ENCODE measurements at regions not wholly inside any gene's neighbourhood (a gene's known extent, or its start where the extent isn't known, plus 50 kb on each side); places are given as distances from the start of the nearest gene placed in this dataset.

- Histone ChIP-seq H3K27me3 (no peaks in the 10 kb centered on the region), H3K4me1 (peaks cover under 1 to 22% (median 4%) of the 10 kb centered on the region in 9 donors), H3K9me3 (no peaks in the 10 kb centered on the region), H3K4me3 (no peak overlapping the region), H3K36me3 (no peaks in the 10 kb centered on the region), H3K27ac (peak overlapping the region in 8 of 10 donors; percentile 11 to 69 (median 50))
- 55 to 61% methylated on average over 11 of the region's 11 CpGs for WGBS, 2 donors
- TF ChIP-seq CTCF (IDR thresholded peaks at IDR 0.05): peak in 8 of 9 donors; percentile 17 to 69 (median 56)
- DNase-seq: peak in 1 of 2 donors; percentile 57
- intact Hi-C loops (cut with DNase I): loop anchor here in 5 of 10 donors (2.0 to 10.0 kb wide), 6 partner anchors 121 to 336 kb away; no protein-coding TSS in a partner anchor
- peak; percentile 60 to 94 (median 74) for ATAC-seq
Observed at GRCh38 chr13:44243198-44243857, 130.3 kb upstream of the SERP2 start.

- peaks cover 0 to 27% (median 10%) of the 10 kb centered on the region in 9 donors for H3K4me1 ChIP-seq
- 77 to 87% methylated on average over 6 of the region's 6 CpGs for WGBS, 2 donors
- no peak overlapping the region for H3K4me3 ChIP-seq
- DNase-seq (no peak), ATAC-seq (no peak)
- no peaks in the 10 kb centered on the region for H3K36me3 ChIP-seq
- no peak for TF ChIP-seq CTCF (IDR thresholded peaks at IDR 0.05)
- no peaks in the 10 kb centered on the region for H3K27me3 ChIP-seq
- H3K27ac ChIP-seq: peak overlapping the region in 2 of 10 donors; percentile 14 to 61
- intact Hi-C loops (cut with DNase I): loop anchor here in 5 of 10 donors (5.0 to 10.0 kb wide), 5 partner anchors 121 to 337 kb away; no protein-coding TSS in a partner anchor
- H3K9me3 ChIP-seq: no peaks in the 10 kb centered on the region
Observed at GRCh38 chr13:44244288-44244687, 129.3 kb upstream of the SERP2 start.

GRCh38 chr13:44249431-44249836 is 124.2 kb upstream of the SERP2 start:
- Histone ChIP-seq H3K9me3 (no peaks in the 10 kb centered on the region), H3K27ac (peak overlapping the region in 8 of 10 donors; percentile 28 to 76 (median 65)), H3K27me3 (no peaks in the 10 kb centered on the region), H3K4me1 (peaks cover 2 to 42% (median 16%) of the 10 kb centered on the region in 9 donors), H3K36me3 (no peaks in the 10 kb centered on the region), H3K4me3 (no peak overlapping the region)
- TF ChIP-seq CTCF (IDR thresholded peaks at IDR 0.05): no peak
- 30 to 52% methylated on average over 1 of the region's 1 CpG for WGBS, 2 donors
- intact Hi-C loops (cut with DNase I): loop anchor here in 2 of 10 donors (10.0 kb wide), 2 partner anchors 115 to 185 kb away; no protein-coding TSS in a partner anchor
- DNase-seq: peak; percentile 58 to 59
- peak; percentile 60 to 87 (median 64) for ATAC-seq

GRCh38 chr13:44252938-44253337 is 120.7 kb upstream of the SERP2 start:
- H3K27me3 ChIP-seq: no peaks in the 10 kb centered on the region
- TF ChIP-seq CTCF (IDR thresholded peaks at IDR 0.05): no peak
- no peak overlapping the region for H3K4me3 ChIP-seq
- peak in 4 of 8 donors; percentile 19 to 59 (median 36) for ATAC-seq
- no peaks in the 10 kb centered on the region for H3K9me3 ChIP-seq
- no peak for DNase-seq
- intact Hi-C loops (cut with DNase I): loop anchor here in 1 of 10 donors (5.0 kb wide), 1 partner anchor 174 kb away; no protein-coding TSS in a partner anchor
- peak overlapping the region in 9 of 10 donors; percentile 17 to 72 (median 47) for H3K27ac ChIP-seq
- no peaks in the 10 kb centered on the region for H3K36me3 ChIP-seq
- 73 to 78% methylated on average over 3 of the region's 3 CpGs for WGBS, 2 donors
- peaks cover 2 to 50% (median 16%) of the 10 kb centered on the region in 9 donors for H3K4me1 ChIP-seq
